ENCODE measurements at regions not wholly inside any gene's neighbourhood (a gene's known extent, or its start where the extent isn't known, plus 50 kb on each side); places are given as distances from the start of the nearest gene placed in this dataset.

DNA sequence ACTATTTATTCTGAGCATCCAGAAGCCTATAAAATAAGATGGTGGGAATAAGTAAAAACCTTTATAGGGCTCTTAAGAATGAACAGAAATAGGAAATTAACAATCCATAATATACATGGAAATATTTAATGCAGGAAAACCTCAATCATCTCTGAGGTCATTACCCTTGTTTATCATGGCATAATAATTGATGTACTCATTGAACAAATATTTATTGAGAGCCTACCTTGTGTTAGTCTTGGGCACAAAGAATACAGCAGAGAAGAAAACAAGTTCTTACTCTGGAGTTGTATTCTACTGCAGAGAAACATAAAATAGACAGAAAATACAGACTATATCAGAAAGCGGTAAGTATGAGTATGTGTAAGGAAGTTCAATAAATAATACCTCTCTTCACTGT lies 167.2 kb downstream of the COX18 start:
- Histone ChIP-seq H3K36me3 (ENCODE audit: control insufficient read depth, insufficient read depth, low read length) (no peaks in the 10 kb centered on the region), H3K27ac (ENCODE audit: low read depth, low read length) (no peak overlapping the region), H3K9ac (ENCODE audit: low read depth, low read length) (no peak overlapping the region), H3K4me3 (ENCODE audit: low read depth, low read length) (no peak overlapping the region), H3K4me1 (ENCODE audit: control insufficient read depth, insufficient read depth, low read length) (peaks cover 13% of the 10 kb centered on the region; the same call in 1 of the 2 replicates), H3K27me3 (ENCODE audit: control insufficient read depth, insufficient read depth, low read length) (no peaks in the 10 kb centered on the region), H3K9me3 (ENCODE audit: control insufficient read depth, insufficient read depth, low read length) (no peaks in the 10 kb centered on the region)

DNA sequence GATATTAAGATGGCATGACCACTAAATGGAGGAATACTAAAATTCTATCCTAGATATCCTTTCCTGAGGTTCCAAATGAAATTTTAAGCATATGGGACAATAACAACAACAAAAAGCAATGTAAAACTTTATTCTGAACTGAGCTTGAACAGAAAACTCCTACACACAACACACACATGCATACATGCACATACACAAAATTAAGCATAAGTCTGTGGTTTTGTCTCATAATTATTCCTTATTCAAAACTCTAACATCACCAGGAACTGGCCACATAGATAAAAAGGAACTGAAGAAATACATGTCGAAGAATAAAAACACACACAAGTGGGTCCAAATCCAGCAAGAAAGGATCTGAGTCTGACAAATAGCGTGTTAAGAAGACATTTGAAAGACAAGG lies 168.0 kb downstream of the COX18 start:
- Histone ChIP-seq H3K27me3 (ENCODE audit: control insufficient read depth, insufficient read depth, low read length) (no peaks in the 10 kb centered on the region), H3K4me3 (ENCODE audit: low read depth, low read length) (no peak overlapping the region), H3K27ac (ENCODE audit: low read depth, low read length) (no peak overlapping the region), H3K9ac (ENCODE audit: low read depth, low read length) (no peak overlapping the region), H3K4me1 (ENCODE audit: control insufficient read depth, insufficient read depth, low read length) (peaks cover 13% of the 10 kb centered on the region; the same call in 1 of the 2 replicates), H3K9me3 (ENCODE audit: control insufficient read depth, insufficient read depth, low read length) (no peaks in the 10 kb centered on the region), H3K36me3 (ENCODE audit: control insufficient read depth, insufficient read depth, low read length) (no peaks in the 10 kb centered on the region)

DNA sequence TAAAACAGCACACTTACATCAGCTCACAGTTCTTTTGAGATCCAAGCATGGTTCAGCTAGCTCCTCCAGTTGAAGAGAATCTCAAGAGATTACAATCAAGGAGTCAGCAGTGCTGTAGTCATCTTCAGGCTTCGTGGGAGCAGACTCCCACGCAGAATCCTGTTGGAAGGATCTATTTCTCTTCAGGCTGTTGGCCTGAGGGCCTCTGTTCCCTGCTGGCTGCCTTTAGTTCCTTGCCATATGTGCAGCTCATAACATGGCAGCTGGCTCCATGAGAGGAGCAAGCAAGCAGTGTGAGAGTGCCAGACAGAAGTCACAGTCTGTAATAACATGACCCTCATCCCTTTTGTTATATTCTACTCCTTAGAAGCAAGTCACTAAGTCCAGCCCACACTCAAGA lies 168.6 kb downstream of the COX18 start:
- Histone ChIP-seq H3K27ac (ENCODE audit: low read depth, low read length) (no peak overlapping the region), H3K9me3 (ENCODE audit: control insufficient read depth, insufficient read depth, low read length) (no peaks in the 10 kb centered on the region), H3K36me3 (ENCODE audit: control insufficient read depth, insufficient read depth, low read length) (no peaks in the 10 kb centered on the region), H3K9ac (ENCODE audit: low read depth, low read length) (no peak overlapping the region), H3K4me3 (ENCODE audit: low read depth, low read length) (no peak overlapping the region), H3K4me1 (ENCODE audit: control insufficient read depth, insufficient read depth, low read length) (peaks cover 13% of the 10 kb centered on the region; the same call in 1 of the 2 replicates), H3K27me3 (ENCODE audit: control insufficient read depth, insufficient read depth, low read length) (no peaks in the 10 kb centered on the region)

DNA sequence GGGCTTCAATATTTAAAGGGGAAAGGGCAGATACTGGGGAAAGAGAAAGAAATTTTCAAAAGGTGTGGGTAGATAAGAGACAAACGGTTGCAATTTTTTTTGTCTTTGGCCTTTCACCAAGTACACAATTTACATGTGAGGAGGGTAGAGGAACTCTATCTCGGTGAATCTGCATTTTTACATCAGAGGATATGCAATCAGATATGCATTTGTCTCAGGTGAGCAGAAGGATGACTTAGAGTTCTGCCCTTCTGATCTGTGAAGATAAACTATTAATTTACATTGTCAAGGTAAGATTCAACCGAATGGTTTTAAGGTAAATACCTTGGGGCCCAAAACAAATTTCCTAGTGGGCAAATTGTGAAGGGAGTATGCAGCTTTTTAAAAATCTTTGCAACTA lies 169.9 kb downstream of the COX18 start:
- H3K9me3 ChIP-seq (ENCODE audit: control insufficient read depth, insufficient read depth, low read length), result no peaks in the 10 kb centered on the region
- H3K4me1 ChIP-seq (ENCODE audit: control insufficient read depth, insufficient read depth, low read length), result peaks cover 13% of the 10 kb centered on the region; the same call in 1 of the 2 replicates
- H3K27ac ChIP-seq (ENCODE audit: low read depth, low read length), result no peak overlapping the region
- no peak overlapping the region for H3K9ac ChIP-seq (ENCODE audit: low read depth, low read length)
- no peak overlapping the region for H3K4me3 ChIP-seq (ENCODE audit: low read depth, low read length)
- H3K27me3 ChIP-seq (ENCODE audit: control insufficient read depth, insufficient read depth, low read length), result no peaks in the 10 kb centered on the region
- no peaks in the 10 kb centered on the region for H3K36me3 ChIP-seq (ENCODE audit: control insufficient read depth, insufficient read depth, low read length)

DNA sequence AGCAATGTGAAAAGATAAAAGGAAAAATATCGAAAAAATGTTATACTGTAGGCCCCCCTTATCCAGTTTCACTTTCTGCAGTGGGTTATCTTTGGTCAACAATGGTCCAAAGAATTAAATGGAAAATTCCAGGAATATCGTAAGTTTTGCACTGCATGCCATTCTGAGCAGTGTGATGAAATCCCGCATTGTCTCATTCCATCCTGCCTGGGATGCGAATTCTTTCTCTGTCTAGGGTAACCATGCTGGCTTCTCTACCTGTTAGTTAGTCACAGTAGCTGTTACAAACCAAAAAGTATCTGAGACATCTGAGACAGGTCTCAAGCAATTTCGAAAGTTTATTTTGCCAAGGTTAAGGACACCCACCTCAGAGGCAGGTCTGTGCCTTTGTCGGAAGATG lies 170.3 kb downstream of the COX18 start:
- Histone ChIP-seq H3K36me3 (ENCODE audit: control insufficient read depth, insufficient read depth, low read length) (no peaks in the 10 kb centered on the region), H3K27me3 (ENCODE audit: control insufficient read depth, insufficient read depth, low read length) (no peaks in the 10 kb centered on the region), H3K27ac (ENCODE audit: low read depth, low read length) (no peak overlapping the region), H3K9ac (ENCODE audit: low read depth, low read length) (no peak overlapping the region), H3K4me1 (ENCODE audit: control insufficient read depth, insufficient read depth, low read length) (peaks cover 17% of the 10 kb centered on the region), H3K9me3 (ENCODE audit: control insufficient read depth, insufficient read depth, low read length) (no peaks in the 10 kb centered on the region), H3K4me3 (ENCODE audit: low read depth, low read length) (no peak overlapping the region)

DNA sequence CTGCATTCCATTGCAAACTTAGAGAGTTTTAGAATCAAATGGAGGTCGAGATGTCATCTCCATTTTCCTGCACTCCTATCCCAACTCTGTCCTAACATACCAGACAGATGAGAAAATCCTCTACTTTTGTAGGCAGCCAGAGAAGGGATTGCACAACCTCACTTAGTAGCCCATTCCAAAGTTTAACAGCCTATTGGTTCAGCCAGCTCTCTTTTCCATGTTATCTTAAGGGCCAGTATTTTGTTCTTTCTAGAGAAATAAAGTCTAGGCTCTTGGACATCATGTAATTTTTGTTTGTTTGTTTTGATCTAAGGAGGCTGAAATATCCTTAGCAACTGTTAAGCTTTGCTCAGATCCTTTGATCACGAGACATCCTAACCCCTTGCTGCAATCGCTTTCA lies 173.0 kb downstream of the COX18 start:
- no peak overlapping the region for H3K27ac ChIP-seq (ENCODE audit: low read depth, low read length)
- H3K36me3 ChIP-seq (ENCODE audit: control insufficient read depth, insufficient read depth, low read length), result no peaks in the 10 kb centered on the region
- H3K9me3 ChIP-seq (ENCODE audit: control insufficient read depth, insufficient read depth, low read length), result no peaks in the 10 kb centered on the region
- H3K4me3 ChIP-seq (ENCODE audit: low read depth, low read length), result no peak overlapping the region
- H3K27me3 ChIP-seq (ENCODE audit: control insufficient read depth, insufficient read depth, low read length), result no peaks in the 10 kb centered on the region
- H3K9ac ChIP-seq (ENCODE audit: low read depth, low read length), result no peak overlapping the region
- H3K4me1 ChIP-seq (ENCODE audit: control insufficient read depth, insufficient read depth, low read length), result peaks cover 25% of the 10 kb centered on the region

DNA sequence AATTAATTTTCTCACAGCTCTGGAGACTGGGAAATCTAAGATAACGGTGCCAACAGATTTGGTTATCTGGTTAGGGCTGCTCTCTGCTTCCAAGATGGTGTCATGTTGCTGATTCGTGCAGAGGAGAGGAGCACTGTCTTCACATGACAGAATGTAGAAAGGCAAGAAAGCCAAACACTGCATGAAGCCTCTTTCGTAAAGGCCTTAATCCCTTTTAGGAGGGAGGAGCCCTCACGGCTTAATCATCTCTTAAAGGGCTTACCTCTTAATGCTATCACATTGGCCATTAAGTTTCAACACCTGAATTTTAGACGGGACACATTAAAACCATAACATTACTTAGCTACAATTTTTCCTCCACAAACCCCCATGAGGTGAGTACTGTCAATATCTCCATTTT lies 174.1 kb downstream of the COX18 start:
- no peak overlapping the region for H3K4me3 ChIP-seq (ENCODE audit: low read depth, low read length)
- no peak overlapping the region for H3K9ac ChIP-seq (ENCODE audit: low read depth, low read length)
- H3K4me1 ChIP-seq (ENCODE audit: control insufficient read depth, insufficient read depth, low read length), result peaks cover 25% of the 10 kb centered on the region
- H3K27ac ChIP-seq (ENCODE audit: low read depth, low read length), result no peak overlapping the region
- no peaks in the 10 kb centered on the region for H3K27me3 ChIP-seq (ENCODE audit: control insufficient read depth, insufficient read depth, low read length)
- H3K36me3 ChIP-seq (ENCODE audit: control insufficient read depth, insufficient read depth, low read length), result no peaks in the 10 kb centered on the region
- no peaks in the 10 kb centered on the region for H3K9me3 ChIP-seq (ENCODE audit: control insufficient read depth, insufficient read depth, low read length)

DNA sequence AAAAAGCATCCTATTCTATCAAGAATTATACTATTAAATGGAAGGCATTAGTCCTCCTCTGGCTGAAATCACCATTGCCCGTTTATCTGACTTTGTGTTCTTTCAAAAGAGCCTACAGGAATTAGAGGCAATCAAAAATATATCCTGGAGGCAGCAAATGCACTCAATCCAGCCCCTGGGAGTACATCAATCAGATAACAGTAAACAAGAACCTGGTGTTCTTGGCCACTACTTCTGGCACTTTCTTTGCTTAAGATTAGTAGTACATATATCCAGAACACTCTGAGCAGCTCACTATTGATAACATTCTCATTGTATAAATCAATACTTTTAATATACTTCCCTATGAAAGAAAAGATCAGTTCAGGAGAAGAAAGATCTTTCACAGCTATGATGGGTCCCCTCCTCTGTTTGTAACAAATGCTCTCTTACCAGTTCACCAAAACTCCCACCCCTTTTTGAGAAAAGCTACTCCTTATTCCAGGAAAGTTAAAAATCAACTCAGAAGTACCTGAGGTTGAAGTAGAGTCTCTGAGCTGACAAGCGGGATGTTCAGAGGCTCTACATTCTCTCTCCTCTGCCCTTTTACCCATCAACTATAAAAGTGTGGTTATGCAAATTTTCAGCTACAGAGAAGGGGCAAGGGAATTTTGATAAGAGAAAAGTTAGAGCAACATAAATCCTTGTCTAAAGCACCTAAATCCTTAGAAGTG lies 176.0 kb downstream of the COX18 start:
- Histone ChIP-seq H3K36me3 (ENCODE audit: control insufficient read depth, insufficient read depth, low read length) (no peaks in the 10 kb centered on the region), H3K4me1 (ENCODE audit: control insufficient read depth, insufficient read depth, low read length) (peaks cover 13% of the 10 kb centered on the region), H3K4me3 (ENCODE audit: low read depth, low read length) (no peak overlapping the region), H3K27ac (ENCODE audit: low read depth, low read length) (peak overlapping the region; percentile 10), H3K27me3 (ENCODE audit: control insufficient read depth, insufficient read depth, low read length) (no peaks in the 10 kb centered on the region), H3K9me3 (ENCODE audit: control insufficient read depth, insufficient read depth, low read length) (no peaks in the 10 kb centered on the region), H3K9ac (ENCODE audit: low read depth, low read length) (no peak overlapping the region)

DNA sequence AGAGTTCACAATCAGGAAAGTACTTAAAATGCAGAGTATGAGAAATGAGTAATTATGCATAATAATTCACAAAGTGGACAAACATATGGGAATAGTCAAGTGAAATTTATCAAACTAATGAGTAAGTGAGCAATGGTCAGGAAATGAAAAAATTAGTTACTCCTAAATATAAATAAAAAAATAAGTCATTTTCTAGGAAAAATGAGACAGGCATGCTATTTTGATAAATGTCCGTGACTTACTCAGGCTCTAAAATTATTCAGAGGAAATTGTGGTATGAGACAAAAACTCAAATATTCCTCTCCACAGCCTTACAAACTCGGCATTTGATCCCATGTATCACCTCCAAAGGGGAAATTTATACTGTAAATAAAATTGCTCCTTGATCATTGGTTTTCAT lies 181.2 kb downstream of the COX18 start:
- no peaks in the 10 kb centered on the region for H3K36me3 ChIP-seq (ENCODE audit: control insufficient read depth, insufficient read depth, low read length)
- no peak overlapping the region for H3K27ac ChIP-seq (ENCODE audit: low read depth, low read length)
- peaks cover 15% of the 10 kb centered on the region for H3K4me1 ChIP-seq (ENCODE audit: control insufficient read depth, insufficient read depth, low read length)
- H3K9me3 ChIP-seq (ENCODE audit: control insufficient read depth, insufficient read depth, low read length), result peaks cover 5% of the 10 kb centered on the region
- H3K27me3 ChIP-seq (ENCODE audit: control insufficient read depth, insufficient read depth, low read length), result no peaks in the 10 kb centered on the region
- no peak overlapping the region for H3K4me3 ChIP-seq (ENCODE audit: low read depth, low read length)
- H3K9ac ChIP-seq (ENCODE audit: low read depth, low read length), result no peak overlapping the region

DNA sequence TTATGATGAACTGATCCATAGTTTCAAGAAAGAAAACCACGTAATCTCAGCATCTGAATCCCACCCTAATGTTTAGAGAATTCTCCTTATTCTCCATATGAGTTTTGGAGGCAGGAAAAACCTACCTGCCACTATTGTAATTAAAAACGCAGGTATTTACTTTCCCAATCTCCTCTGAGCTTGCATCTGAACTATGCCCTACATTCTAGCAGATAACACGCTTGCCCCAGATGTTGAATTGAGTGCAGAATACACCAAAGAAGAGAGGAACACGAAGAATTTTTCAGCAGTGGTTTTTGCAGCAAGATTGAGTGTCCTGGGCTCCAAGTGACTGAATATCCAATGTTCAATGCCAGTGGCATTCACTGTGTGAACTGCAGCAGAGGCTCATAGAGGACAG lies 182.4 kb downstream of the COX18 start:
- H3K9me3 ChIP-seq (ENCODE audit: control insufficient read depth, insufficient read depth, low read length), result peaks cover 5% of the 10 kb centered on the region
- no peaks in the 10 kb centered on the region for H3K27me3 ChIP-seq (ENCODE audit: control insufficient read depth, insufficient read depth, low read length)
- no peaks in the 10 kb centered on the region for H3K36me3 ChIP-seq (ENCODE audit: control insufficient read depth, insufficient read depth, low read length)
- no peak overlapping the region for H3K4me3 ChIP-seq (ENCODE audit: low read depth, low read length)
- no peak overlapping the region for H3K27ac ChIP-seq (ENCODE audit: low read depth, low read length)
- peaks cover 15% of the 10 kb centered on the region for H3K4me1 ChIP-seq (ENCODE audit: control insufficient read depth, insufficient read depth, low read length)
- 0 out of 2 replicates have a peak overlapping the region, but pooled peaks have one; percentile 20 for H3K9ac ChIP-seq (ENCODE audit: low read depth, low read length)

DNA sequence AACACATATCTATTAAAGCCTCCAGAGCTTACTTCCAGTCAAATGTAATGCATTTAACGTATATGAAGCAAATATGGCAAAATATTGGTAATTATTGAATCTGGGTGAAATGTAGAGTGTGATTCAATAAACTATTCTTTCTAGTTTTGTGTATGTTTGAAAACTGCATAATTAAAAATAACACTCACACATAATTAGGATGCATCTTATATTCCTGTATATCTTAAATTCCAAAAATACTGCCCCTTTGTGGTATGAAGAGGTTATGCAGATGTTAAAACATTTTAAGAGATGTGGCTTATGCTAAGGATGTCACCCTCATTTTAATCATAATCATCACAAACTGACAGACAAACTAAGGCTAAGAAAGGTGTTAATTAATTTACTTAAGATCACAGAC lies 182.9 kb downstream of the COX18 start:
- H3K4me1 ChIP-seq (ENCODE audit: control insufficient read depth, insufficient read depth, low read length), result peaks cover 15% of the 10 kb centered on the region
- peaks cover 5% of the 10 kb centered on the region for H3K9me3 ChIP-seq (ENCODE audit: control insufficient read depth, insufficient read depth, low read length)
- no peaks in the 10 kb centered on the region for H3K36me3 ChIP-seq (ENCODE audit: control insufficient read depth, insufficient read depth, low read length)
- no peak overlapping the region for H3K4me3 ChIP-seq (ENCODE audit: low read depth, low read length)
- no peak overlapping the region for H3K27ac ChIP-seq (ENCODE audit: low read depth, low read length)
- H3K9ac ChIP-seq (ENCODE audit: low read depth, low read length), result no peak overlapping the region
- H3K27me3 ChIP-seq (ENCODE audit: control insufficient read depth, insufficient read depth, low read length), result no peaks in the 10 kb centered on the region

Data from HUES48 (cell line).